Colon (tissue), 2 donors: ENCODE measurements at regions not wholly inside any gene's neighbourhood (a gene's known extent, or its start where the extent isn't known, plus 50 kb on each side); places are given as distances from the start of the nearest gene placed in this dataset.
"Not testable (repeated sequence)": the region's sequence is repeated elsewhere in the genome, so short reads cannot be mapped to it uniquely, and the experiment has no call there.

ENCODE experiments used
- FAIRE-seq: peaks from 2 replicates; lab custom pipeline; 2012; peaks lifted over from hg19 to GRCh38; lab: Jason Lieb, UNC
- donor health status: control.
- donor health status: control.

GRCh38 chr4:23952258-23952657 lies 62.4 kb upstream of the PPARGC1A start:
- no peak for FAIRE-seq

- FAIRE-seq = no peak
These were observed 58.0 kb upstream of the PPARGC1A start for GRCh38 chr4:23947826-23948225.

- FAIRE-seq = no peak
These were observed 56.5 kb upstream of the PPARGC1A start for GRCh38 chr4:23946299-23946698.

GRCh38 chr4:23945451-23946017 lies 55.7 kb upstream of the PPARGC1A start:
- no peak for FAIRE-seq

GRCh38 chr4:23944556-23944955 lies 54.7 kb upstream of the PPARGC1A start:
- not testable (repeated sequence) for FAIRE-seq

- no peak for FAIRE-seq
These were observed 53.6 kb upstream of the PPARGC1A start for GRCh38 chr4:23943478-23943877.

- no peak for FAIRE-seq
These were observed 52.6 kb upstream of the PPARGC1A start for GRCh38 chr4:23942471-23942870.
